CD4-positive, alpha-beta T cell treated with Interleukin-4 for 1 hour (primary cell): ENCODE measurements at regions not wholly inside any gene's neighbourhood (a gene's known extent, or its start where the extent isn't known, plus 50 kb on each side); places are given as distances from the start of the nearest gene placed in this dataset.
"Not testable (repeated sequence)": the region's sequence is repeated elsewhere in the genome, so short reads cannot be mapped to it uniquely, and the experiment has no call there.

Source experiments
- DNase-seq, 2 donors: peaks; one replicate each; pipeline ENCODE4 v3.0.0-alpha.2; 2020 to 2022

DNA sequence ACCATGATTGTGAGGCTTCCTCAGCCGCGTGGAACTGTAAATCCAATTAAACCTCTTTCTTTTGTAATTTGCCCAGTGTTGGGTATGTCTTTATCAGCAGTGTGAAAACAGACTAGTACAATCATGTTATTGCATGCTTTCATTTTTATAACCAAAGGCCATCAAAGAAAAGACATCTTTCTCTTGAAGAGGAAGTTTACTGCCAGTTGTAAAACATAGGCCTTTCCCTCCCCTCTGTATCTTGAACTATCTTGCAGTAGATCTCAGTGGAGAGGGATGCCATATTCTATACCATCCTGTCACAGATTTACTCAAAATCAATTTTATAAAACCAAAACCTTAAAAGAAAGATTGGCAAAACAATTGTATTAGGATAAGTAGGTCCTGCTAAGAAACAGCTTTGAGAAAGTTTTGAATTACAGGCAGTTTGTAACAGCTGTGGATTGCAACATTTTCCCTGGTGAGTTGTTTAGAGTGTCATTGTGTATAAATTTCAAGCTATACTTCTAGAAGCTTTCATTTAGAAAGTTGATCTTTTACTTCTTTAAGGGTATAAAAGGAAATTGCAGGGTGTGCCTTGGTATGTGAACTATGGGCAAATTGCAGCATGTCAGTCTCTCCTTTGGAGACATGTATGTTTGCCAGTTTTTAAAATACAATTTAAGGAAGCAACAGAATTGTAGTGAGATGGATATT lies 128.0 kb downstream of the ATP23 start:
- no peak for DNase-seq

DNA sequence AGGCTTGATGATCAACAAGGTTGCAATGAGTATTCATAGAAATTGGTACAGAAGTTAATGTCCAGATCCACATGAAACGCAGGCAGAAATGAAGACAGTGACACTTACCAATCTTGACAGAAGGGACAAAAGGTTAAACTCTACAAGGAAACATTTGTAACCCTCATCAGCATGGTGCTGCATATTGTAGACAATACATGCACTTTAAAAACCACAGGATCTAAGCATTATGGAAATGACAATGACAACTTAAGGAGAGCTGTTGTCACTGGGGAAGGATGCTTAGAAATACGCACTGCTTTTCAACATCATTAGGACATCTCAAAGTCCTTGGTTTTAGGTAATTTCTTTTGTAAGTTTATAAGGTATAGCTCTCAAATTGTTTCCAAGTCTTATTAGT lies 130.6 kb downstream of the ATP23 start:
- DNase-seq: no peak

GRCh38 chr12:58074259-58074658 lies 132.9 kb downstream of the ATP23 start:
- no peak for DNase-seq

DNA sequence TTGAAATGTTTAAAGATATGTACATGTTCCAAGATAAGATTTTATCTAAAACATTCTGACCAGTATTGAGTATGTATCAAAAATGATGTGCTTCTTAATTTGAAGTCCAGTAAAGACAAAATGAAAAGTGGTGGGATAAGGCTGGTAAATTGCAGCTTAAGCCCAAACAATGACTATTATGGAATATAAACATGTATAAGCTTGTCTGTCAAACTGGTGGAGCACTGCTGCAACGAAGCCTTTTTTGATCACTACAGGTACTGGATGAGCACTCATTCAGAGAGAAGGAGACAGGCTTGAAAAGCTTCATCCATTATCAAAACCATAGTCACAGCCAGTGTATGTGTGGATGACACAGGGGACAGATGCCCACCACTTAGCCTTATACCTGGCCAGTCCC lies 138.4 kb downstream of the ATP23 start:
- DNase-seq: no peak

DNA sequence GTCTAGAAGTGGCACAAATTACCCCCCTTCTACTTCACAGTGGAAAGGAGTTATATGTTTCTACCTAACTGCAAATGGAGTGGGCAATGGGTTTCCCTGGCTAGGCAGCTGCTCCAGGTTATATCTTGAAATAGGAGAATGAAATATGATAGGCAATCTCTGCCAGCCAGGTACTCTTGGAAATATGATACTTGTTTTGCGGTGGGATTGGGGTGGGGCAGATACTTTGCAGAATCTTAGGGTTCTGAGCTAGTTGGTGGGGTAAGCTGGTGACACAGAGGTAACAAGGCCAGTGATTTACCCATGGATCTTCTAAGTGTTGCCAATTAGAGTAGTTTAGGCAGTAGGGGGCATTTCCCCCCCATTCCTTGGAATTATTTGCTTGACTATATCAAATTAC lies 140.1 kb downstream of the ATP23 start:
- DNase-seq: no peak

DNA sequence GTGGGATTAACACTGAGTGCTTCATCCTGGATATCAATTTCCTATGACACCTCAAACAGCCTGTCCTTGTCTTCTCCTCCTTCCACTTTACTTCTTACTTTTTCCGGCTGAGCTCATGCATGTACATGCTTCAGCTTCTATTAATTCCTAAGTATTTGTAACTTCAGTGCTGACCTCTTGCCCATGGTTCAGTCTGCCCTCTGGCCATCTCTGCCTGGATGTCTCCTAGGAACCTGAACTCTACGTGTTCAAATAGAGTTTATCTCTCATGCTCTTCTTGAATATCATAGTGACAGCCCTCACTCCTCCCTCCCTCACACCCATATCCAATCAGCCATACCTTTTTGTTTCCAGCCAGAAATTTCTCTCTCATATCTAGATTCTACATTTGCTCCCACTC lies 141.6 kb downstream of the ATP23 start:
- no peak for DNase-seq

DNA sequence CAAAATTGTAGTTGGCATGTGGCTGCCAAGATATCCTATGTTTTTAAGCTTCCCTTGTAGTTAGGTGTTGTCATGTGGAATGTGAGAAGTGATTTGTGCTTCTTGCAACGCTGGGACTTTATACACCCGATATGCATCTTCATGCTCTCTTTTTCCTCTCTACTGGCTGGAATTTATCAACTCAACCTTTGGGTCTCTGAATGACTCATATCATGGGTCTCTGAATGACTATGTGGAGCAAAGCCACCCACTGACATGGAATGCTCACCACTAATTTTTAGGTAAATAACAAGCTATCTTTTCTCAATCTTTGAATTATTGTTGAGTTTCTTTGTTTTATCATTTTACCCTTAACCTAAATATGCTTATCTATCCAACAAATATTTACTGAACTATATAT lies 144.6 kb downstream of the ATP23 start:
- no peak for DNase-seq

DNA sequence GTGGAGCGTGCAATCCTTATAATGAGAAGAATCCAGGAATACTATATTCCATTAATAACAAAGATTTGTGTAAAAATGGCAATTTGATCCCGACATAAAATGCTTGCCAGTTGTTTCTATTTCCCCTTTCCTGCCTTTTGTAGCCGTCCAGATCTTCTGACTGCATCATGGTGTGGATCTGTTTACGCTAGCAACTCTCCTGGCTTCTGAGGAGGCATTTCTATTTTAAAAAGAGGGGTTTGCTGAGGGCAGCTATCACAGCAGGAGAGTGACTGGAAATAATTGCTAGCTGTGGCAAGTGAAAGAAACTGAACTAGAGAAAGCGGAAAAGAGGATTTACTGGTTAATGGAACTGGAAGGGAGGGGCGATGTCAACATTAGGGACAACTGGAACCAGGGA lies 145.6 kb downstream of the ATP23 start:
- no peak for DNase-seq

DNA sequence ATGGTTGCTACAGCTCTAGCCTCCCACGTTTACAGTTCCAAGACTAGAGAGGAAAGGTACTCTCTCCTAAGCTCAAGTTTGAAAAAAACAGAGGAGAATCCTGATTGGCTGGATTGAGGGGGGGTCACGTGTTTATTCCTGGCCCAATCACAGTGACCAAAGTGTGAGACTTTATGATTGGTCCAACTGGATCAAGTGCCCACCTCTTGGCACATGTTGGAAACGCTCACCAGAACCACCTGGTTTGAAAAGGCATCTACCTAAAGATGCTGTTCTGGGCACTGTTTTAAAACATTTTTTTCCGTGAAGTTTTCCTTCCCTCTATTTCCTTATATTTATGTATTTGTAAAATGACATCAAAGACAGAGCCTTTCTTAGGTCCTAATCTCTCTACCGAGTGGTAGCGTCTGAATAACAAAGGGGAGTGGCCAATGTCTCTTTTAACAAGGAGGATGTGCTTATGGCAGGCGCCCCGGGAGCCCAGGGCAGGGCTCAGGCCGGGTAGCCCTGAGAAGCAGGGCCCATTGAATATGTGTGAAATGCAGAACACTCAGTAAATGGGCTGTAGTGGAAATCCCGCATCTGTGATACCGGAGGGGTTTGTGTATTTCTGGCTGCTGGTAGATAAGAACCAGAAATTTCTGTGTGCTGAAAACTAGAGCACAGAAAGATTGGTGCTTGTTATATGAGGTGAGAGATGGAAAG lies 146.2 kb downstream of the ATP23 start:
- DNase-seq: no peak

DNA sequence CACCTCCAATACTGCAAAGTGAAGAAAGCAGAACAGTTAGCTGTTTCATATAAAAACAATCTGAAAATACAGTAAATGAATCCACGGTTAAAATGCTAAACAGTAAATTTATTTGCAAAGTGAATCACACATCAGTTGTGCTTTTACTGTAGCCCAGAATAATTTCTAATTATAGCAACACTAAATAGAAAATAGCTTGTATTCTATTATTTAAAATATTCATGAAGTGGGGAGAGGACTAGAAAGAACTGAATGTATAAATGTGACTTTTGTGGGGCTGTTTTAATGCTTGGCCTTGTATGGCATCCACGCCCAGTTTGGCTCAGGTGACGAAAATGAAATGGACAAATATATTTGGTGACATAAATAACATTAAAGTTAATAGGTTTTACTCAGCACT lies 148.2 kb downstream of the ATP23 start:
- no peak for DNase-seq

GRCh38 chr12:58090685-58091084 lies 149.3 kb downstream of the ATP23 start:
- DNase-seq: no peak

GRCh38 chr12:58095002-58095401 lies 153.6 kb downstream of the ATP23 start:
- DNase-seq: no peak

DNA sequence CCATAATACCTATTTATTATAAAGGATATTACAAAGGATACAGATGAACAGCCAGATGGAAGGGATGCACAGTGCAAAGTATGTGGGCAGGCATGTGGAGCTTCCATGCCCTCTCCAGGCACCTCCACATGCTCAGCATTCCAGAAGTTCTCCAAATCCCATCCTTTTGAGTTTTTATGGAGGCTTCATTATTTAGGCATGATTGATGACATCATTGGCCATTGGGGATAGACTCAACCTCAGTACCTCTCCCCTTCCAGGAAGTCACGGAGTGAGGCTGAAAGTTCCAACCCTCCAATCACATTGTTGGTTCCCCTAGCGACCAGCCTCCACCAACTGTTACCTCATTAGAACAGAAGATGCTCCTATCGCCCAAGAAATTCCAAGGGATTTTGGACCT lies 156.4 kb downstream of the ATP23 start:
- no peak for DNase-seq

GRCh38 chr12:58099476-58099875 lies 158.1 kb downstream of the ATP23 start:
- DNase-seq: no peak

DNA sequence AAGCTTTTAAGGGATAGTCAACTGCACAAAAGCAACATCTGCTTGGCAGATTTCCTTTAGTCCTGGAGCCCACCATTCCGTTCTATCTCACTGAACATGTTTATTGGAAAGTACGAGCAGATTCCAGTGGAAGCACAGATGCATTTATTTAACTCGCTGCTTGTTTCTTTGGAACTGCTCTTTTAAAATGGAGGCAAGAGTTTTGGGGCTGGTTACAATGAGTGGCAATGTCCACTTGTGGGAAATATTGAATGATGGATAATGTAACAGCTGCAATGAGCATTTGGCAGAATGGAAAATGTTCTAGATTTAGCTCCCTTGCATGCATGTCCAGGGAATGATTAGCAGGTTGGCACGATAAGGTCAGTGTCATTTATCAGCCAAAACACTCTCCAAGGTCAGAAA lies 163.0 kb downstream of the ATP23 start:
- DNase-seq: no peak

DNA sequence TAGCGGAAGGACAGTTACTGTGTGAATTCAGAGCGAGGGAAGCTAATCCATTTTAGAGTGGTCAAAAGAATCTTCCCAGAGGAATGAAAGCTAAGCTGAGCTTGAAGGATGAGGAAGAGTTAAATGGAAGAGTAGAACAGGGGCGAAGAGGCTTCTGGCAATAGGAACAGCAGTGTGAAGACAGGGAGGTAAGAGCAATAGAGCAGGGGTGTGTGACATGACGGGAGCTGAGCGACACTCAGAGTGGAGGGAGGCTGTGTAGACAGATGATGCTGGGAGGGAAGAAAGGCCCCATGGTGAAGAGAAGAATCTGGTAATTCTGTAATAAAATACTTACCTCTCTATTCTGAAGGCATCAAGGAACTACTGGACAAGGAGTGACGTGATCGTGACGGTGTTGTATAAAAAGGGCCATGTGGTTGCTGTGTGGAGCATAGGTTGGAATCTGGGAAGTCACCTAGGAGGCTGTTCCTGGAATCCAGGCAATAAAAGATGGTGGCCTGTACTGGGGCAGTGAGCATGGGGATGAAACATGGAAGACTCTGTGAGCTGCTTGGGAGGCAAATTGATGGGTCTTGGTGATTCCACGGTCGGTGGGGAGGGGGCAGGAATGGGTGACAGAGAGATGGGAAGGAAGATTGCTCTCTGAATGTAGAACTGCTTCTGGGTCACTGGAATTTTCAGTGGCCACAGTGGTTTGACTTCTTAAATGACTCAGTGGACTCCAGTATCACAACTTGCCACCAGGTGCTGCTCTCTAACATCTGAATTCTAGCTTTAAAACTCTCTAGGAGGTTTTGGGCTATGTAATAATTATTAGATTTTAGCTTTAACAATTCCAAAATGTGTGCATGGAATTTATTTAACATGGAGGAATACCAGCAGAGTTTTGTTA lies 164.1 kb downstream of the ATP23 start:
- no peak for DNase-seq

DNA sequence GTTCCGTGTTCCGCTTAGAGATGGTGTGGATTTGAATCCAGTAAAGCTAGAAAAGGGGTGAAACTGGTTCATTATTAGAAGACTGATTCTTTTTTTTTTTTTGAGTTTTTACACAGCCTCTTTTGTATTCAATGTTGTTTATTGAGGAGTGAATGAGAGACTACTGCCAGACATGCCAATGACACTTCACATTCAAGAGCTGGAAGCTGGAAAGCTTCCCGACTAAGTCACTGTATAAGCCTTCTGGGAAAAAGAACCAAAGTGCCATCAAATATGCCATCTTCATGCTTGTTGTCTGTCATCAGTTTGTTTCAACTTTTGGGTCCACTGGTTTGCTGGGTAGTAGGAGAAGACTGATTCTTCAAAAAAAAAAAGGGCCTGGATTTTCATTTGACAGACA lies 164.8 kb downstream of the ATP23 start:
- no peak for DNase-seq

DNA sequence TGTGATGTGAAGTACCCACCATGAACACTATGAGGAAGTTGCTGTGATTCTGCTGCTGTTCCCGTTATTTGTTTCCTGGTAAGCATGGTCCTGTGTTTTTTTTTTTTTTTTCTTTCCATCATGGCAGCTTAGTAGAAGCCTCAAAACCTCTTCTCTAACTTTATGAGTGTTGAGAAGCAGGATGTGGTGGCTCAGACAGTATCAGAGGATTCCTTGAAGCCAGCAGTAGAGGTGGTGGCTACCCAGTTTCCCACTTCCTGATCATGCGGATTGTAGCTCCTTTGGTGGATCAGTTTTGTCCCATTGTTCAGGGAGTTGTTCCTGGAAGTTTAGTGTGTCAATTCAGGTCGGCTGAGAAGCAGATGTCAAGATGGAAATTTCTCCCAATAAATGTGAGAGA lies 175.8 kb downstream of the ATP23 start:
- DNase-seq: no peak

GRCh38 chr12:58117667-58118066 lies 176.3 kb downstream of the ATP23 start:
- no peak for DNase-seq

GRCh38 chr12:58125761-58126160 lies 184.4 kb downstream of the ATP23 start:
- not testable (repeated sequence) for DNase-seq

GRCh38 chr12:58131986-58132755 lies 190.8 kb downstream of the ATP23 start:
- no peak for DNase-seq

DNA sequence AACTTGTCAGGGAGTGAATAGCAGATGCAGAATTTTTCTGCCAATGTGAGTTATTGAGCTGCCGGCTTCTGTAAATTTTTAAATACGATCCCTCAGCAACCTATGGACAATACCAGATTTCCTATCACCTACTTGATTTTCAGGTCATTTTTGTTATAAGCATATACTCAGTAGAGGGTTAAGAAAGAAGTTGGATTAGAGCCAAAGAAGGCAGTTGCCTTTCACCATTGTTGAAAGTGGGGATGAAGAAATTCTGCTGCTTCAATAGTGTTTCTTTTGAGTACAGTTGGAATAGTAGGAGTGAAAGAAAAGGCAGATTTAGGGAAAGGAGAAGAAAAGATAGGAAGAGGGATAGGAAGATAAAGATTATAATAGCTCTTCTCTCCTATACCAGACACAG lies 197.1 kb downstream of the ATP23 start:
- no peak for DNase-seq

DNA sequence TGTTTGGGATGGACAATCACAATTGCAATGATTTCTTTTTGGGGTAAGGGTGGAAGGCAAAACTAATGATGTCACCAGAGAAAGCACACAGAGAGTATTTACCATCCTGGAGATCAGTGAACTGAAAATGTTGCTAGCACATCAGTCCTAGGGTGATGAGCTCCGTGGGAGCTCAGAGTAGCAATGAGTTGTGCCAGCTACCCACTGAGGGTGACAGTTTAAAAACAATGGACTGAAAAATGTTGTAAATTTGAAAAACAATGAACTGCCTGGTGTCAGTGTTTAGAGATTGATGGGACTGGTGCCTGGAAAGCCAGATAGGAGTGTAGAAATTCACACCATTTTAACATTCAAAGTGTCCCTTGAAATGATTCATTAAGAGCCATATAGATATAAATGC lies 198.5 kb downstream of the ATP23 start:
- DNase-seq: no peak
